ENCODE measurements at regions not wholly inside any gene's neighbourhood (a gene's known extent, or its start where the extent isn't known, plus 50 kb on each side); places are given as distances from the start of the nearest gene placed in this dataset.

GRCh38 chr6:79330704-79331103 is 96.2 kb upstream of the HMGN3 start:
- peaks cover 0 to 8% (median 2%) of the 10 kb centered on the region in 7 donors for H3K9me3 Mint-ChIP-seq
- no peak overlapping the region for H3K27ac Mint-ChIP-seq
- H3K4me3 Mint-ChIP-seq: no peak overlapping the region
- ATAC-seq (ENCODE audit: low read depth in 2 of 2): no peak
- DNase-seq: no peak
- H3K4me1 Mint-ChIP-seq: no peaks in the 10 kb centered on the region
- H3K27me3 Mint-ChIP-seq: peaks cover 0 to 11% (median 8%) of the 10 kb centered on the region in 3 donors
- no peaks in the 10 kb centered on the region for H3K36me3 Mint-ChIP-seq

- Mint-ChIP-seq H3K27me3 (no peaks in the 10 kb centered on the region), H3K27ac (no peak overlapping the region), H3K4me1 (no peaks in the 10 kb centered on the region), H3K4me3 (no peak overlapping the region), H3K9me3 (peaks cover 0 to 8% (median 4%) of the 10 kb centered on the region in 7 donors), H3K36me3 (no peaks in the 10 kb centered on the region)
- ATAC-seq (ENCODE audit: low read depth in 2 of 2): no peak
- DNase-seq: no peak
Measured at GRCh38 chr6:79313254-79313653, 78.8 kb upstream of the HMGN3 start.

- no peaks in the 10 kb centered on the region for H3K4me1 Mint-ChIP-seq
- H3K36me3 Mint-ChIP-seq: no peaks in the 10 kb centered on the region
- H3K4me3 Mint-ChIP-seq: no peak overlapping the region
- H3K9me3 Mint-ChIP-seq: peaks cover 0 to 6% (median 1%) of the 10 kb centered on the region in 7 donors
- no peaks in the 10 kb centered on the region for H3K27me3 Mint-ChIP-seq
- DNase-seq: no peak
- H3K27ac Mint-ChIP-seq: no peak overlapping the region
- ATAC-seq (ENCODE audit: low read depth in 2 of 2): no peak
Measured at GRCh38 chr6:79307321-79308036, 73.0 kb upstream of the HMGN3 start.

GRCh38 chr6:79305020-79305419 is 70.5 kb upstream of the HMGN3 start:
- H3K27me3 Mint-ChIP-seq: no peaks in the 10 kb centered on the region
- no peak overlapping the region for H3K4me3 Mint-ChIP-seq
- H3K27ac Mint-ChIP-seq: no peak overlapping the region
- H3K4me1 Mint-ChIP-seq: no peaks in the 10 kb centered on the region
- H3K36me3 Mint-ChIP-seq: no peaks in the 10 kb centered on the region
- DNase-seq (no peak), ATAC-seq (ENCODE audit: low read depth in 2 of 2) (no peak)
- peaks cover 0 to 5% (median 0%) of the 10 kb centered on the region in 7 donors for H3K9me3 Mint-ChIP-seq

GRCh38 chr6:79302341-79302740 is 67.9 kb upstream of the HMGN3 start:
- ATAC-seq (ENCODE audit: low read depth in 2 of 2) (no peak), DNase-seq (no peak)
- Mint-ChIP-seq H3K4me1 (no peaks in the 10 kb centered on the region), H3K9me3 (peaks cover 0 to 3% (median 0%) of the 10 kb centered on the region in 7 donors), H3K27me3 (no peaks in the 10 kb centered on the region), H3K36me3 (no peaks in the 10 kb centered on the region), H3K27ac (no peak overlapping the region), H3K4me3 (no peak overlapping the region)

- H3K4me3 Mint-ChIP-seq: no peak overlapping the region
Measured at GRCh38 chr6:79301290-79301689, 66.8 kb upstream of the HMGN3 start.

GRCh38 chr6:79296211-79296610 is 61.7 kb upstream of the HMGN3 start:
- Mint-ChIP-seq H3K4me3 (no peak overlapping the region), H3K27me3 (peaks cover 0 to 8% (median 0%) of the 10 kb centered on the region in 3 donors), H3K4me1 (no peaks in the 10 kb centered on the region), H3K9me3 (peaks cover 0 to 6% (median 0%) of the 10 kb centered on the region in 7 donors), H3K36me3 (no peaks in the 10 kb centered on the region), H3K27ac (no peak overlapping the region)
- ATAC-seq (ENCODE audit: low read depth in 2 of 2) (no peak), DNase-seq (no peak)

More at GRCh38 chr6:79301290-79301689, 66.8 kb upstream of the HMGN3 start:
- ATAC-seq (ENCODE audit: low read depth in 2 of 2) (no peak), DNase-seq (no peak)
- Mint-ChIP-seq H3K4me1 (no peaks in the 10 kb centered on the region), H3K36me3 (no peaks in the 10 kb centered on the region), H3K27me3 (no peaks in the 10 kb centered on the region), H3K9me3 (peaks cover 0 to 3% (median 0%) of the 10 kb centered on the region in 7 donors), H3K27ac (no peak overlapping the region)

All from naive B cell (primary cell).